OCI-M2 (cell line): ENCODE measurements at regions not wholly inside any gene's neighbourhood (a gene's known extent, or its start where the extent isn't known, plus 50 kb on each side); places are given as distances from the start of the nearest gene placed in this dataset.

Experiments used
- DNase-seq: peaks from one replicate; lab custom pipeline; 2025; ENCODE audit not compliant: unreplicated experiment; lab: John Stamatoyannopoulos, UW

DNA sequence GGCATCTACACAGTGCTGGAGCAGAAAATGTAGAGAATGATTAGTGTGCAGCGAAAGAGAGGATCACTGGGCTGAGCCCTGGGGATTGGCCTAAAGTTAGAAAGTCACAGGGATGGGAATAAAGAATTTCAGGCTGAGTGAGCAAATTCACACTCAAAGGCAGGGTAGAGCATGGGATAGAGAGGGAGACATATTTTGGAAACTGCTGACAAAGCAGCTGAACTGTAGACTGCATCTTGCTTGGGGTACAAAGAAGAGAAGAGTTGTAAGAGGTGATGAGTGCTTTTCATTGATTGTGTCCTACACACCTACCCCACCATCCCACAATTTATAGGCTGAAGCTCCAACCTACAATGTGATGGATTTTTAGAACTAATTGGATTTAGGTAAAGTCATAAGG, 677.8 kb downstream of the TAF11L14 start:
- no peak for DNase-seq

DNA sequence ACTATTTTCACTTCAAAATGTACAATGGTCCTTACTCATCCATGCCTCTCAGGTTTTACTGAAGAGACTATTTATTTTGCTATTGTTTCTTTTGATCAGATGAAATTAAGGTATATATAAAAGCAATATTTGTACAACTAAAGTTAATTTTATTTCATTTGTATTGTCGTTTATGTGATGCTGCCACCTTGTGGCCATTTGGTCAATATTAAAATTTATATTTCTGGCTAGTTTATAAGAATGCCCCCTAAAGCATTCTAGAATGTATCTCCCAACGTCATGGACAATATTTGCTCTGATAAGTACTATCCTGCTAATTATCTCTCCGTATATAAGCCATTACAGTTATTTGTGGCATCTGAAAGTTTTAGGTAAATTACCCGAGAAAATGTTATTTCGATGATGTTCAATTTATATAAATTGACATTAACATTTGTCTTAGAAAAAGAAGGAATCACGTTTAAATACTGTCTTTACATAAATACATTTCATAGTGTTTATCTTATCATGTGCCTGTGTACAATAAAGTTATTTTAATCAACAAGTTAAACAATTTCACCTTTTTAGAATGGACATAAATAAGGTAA, 680.0 kb downstream of the TAF11L14 start:
- no peak for DNase-seq

DNA sequence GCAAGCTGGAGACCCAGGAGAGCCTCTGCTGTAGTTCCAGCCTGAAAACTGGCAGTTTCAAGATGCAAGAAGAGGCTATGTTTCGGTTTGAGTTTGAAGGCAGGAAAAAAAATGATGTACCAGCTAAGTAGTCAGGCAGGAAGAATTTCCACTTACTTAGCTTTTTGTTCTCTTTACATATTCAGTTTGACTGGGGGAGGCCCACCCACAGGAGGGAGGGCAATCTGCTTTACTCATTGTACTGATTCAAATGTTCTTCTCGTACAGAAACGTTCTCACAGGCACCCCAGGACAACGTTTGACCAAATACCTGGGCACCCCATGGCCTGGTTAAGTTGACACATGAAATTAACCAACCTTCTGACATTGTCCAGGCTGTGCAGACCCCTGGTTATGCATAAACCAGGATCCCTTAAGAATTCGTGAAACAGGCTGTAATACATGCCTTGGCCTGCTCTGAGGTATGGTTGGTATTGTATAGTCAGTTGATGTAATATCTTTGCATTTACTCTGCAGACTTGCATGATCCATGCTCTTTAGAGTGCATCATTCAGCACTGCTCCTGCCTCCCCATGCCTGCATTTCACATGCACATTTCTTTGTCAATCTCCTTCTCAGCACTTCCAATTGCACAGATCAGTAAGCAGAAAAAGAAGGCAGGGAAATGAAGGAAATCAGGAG, 687.1 kb downstream of the TAF11L14 start:
- DNase-seq: no peak

DNA sequence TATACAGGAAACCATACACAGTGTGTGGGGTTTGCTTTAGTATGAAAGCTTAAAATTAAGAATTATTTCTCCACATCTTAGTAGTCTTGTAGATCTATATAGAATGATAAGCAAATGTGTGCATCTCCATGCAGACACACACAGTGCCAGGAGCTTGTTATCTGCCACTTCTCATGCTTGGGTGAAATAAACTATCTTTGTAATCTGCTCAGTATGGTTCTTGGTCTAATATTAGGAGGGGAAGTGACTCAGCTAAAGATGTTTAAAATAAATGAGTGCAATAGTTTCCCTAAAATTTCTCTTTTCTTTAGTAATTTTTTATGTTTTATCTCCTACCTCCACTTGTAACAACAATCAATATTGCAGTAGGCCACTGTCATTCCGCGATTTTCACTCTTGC, 689.6 kb downstream of the TAF11L14 start:
- DNase-seq: no peak

DNA sequence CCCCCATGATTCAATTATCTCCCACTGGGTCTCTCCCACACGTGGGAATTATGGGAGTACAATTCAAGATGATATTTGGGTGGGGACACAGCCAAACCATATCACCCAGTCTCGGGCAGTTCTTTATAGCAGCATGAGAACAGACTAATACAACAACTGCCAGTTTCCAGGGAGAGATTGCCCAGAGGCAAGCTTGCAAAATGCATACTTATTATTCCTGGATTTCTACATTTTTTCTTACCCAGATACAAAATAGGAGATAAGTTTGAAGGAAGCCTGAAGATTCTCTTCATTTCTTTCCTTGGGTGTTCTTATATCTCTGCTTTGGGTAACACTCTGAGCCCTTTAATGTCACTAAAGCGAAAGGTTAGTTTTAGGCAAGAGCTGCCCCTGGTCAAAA, 691.2 kb downstream of the TAF11L14 start:
- no peak for DNase-seq

DNA sequence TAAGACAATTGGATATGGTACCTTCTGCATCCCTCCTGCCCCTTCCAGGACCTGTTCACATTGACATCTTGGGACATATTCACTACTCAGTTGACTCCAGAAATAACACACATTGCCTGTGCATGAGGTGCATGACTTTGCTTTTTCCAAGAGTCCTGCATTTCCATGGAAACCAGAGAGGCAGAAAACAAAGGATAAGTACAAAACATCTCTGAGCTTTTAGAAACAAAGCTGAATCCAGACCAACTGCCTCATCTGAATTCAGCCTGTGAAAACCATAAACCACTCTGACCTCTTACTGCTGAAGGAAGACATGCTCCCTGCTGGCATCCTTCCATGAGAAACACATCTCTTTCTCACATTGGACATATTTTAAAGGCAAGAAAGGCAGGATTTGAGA, 695.1 kb downstream of the TAF11L14 start:
- DNase-seq: no peak

DNA sequence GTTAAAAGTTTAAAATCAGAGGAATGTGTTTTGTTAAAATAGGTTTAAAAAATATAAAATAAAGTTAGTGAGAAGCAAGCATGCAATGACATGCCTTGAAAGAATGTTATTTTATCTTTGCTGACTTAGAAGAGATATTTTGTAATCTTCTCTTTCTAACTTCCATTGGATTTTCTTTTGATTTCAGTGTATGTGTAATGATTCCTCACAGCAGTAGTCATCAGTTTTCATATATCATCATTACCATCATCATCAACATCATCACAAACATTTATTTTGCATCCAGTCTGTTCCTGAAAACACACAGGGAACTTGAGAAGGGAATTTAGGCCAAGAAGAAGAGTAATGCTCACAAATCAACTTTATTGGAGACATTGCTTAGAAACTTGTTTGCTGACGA, 699.6 kb downstream of the TAF11L14 start:
- DNase-seq: no peak

DNA sequence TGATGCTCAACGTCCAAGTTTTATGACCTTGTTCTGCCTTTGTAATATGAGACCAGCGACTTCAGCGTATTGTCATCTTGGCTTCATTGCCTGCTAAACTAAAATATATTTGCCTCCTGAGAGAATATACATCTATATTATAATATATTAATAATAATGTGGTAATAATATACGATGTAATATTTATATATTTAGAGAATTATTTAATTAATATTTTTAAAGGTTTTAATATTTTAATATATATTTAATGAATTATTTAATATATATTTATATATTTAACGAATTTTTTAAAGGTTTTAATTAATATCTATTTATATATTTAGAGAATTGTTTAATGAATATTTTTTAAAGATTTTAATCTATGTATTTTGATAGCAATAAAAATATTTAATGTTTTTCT, 700.7 kb downstream of the TAF11L14 start:
- DNase-seq: no peak

DNA sequence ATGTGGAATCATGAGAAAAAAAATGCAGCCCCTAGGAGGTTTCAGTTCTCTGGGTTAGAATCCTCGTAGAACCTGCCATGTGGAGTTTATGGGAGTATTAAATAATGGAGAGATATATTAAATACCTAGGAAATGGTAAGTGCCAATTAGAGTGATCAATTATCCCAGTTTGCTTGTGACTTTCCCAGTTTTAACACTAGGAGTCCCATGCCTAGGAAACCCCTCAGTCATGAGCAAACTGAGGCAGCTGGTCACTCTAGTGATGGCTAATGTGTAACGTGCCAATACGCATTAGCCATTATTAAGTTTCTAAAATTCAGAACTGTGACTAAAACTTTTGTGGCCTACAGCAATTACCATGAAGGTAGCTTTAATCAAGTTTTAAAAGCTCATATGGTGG, 720.6 kb downstream of the TAF11L14 start:
- no peak for DNase-seq

DNA sequence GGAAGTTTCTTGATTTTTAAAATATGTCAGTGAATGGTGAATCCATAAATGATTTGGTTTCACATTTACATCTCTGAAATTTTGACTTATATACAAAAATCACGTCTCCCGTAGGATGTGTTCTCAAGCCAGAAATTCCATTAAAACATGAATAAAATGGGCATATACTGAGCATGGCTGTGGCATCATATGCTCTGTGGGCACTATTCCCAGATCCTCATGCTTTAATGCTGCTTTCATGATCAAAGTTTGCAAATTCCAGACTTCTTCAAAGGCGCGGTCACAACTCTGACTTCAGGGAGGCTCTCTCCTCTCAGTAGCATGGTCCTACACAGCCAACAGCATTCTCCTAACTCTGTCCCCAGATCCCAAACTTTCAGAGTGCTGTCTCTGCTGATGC, 723.2 kb downstream of the TAF11L14 start:
- DNase-seq: no peak

DNA sequence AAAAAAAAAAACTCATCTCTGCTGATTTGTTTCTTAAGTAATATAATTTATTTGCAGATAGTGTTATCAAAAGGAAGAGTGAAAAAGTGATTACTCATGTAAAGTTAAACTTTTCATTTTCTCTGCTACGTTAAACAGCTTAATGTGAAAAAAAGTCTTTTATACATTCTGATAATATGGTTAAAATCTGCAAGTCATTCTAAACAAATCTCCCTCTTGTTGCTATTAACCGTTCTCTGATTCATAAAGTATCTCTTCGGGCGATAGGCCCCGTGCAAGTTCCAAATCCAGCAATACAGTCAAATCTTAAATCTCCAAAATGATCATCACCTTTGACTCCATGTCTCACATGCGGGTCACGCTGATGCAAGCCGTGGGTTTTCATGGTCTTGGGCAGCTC, 732.0 kb downstream of the TAF11L14 start:
- no peak for DNase-seq

DNA sequence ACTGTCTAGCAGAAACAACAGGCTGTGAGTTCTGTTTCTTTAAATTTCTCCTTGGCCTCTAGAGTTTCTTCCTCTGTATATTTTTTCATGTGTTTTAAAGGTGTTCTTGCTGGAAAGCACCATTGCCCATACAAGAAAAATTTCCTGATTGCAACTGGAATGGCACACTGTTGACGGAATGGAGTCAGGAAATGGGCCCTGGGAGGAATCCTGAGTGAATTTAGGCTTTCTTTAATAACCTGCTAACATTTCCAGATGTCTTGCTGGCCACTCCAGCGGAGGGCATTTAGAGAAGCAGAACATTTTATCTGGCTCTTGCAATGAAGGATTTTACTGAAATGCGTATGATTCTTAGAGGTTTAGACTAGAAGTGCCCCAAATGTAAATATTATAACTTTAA, 736.3 kb downstream of the TAF11L14 start:
- no peak for DNase-seq

DNA sequence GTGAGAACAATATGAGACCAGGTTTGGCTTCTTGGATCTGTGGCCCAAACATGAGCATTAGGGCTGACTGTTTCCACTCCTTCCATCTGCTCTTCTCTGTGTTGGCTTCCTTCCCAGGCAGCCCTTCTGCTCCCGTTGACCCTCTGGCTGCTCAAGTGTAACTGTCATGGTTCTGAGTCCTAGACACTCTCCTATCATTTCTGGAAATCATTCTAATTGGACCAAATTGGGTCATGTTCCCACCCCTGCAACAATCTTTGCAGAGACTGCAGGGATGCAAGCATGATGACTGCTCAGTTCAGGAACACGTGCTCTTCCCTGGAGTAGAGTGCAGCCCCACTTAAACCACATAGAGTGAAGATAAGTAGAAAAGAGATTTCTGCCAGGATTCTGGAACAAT, 741.4 kb downstream of the TAF11L14 start:
- DNase-seq: no peak

DNA sequence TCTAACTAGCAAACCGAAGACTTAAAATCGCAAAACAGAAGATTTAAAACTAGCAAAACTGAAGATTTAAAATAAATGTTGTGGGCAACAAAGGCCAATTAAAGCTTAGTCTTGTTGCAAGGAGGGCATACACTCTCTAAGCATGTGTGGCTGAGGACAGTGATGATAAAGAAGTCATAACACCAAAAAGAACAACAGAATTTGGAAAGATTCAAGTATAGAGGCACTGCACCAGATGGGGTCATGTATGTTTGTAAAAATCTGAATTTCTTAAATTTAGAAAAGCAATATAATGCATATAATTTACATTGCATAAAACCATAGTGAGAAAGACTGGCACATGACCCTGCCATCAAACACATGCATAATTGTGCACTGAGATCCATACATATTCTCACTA, 743.8 kb downstream of the TAF11L14 start:
- no peak for DNase-seq

DNA sequence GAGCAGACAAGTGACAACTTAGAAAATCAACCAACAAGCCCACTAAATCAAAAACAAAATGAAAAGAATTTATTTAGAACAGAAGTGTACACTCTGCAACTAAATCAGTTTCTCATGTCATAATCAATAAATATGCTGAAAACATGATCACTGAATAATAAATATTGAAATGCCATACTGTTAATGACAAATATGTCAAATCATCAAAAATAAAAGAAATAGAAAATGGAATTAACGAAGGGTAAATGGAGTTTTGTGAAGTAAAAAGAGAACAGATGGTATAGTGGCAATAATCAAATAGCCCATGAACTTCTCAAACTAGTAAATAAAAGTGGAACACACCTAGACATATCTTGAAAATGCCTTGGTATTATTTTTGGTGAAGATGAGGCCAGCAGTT, 744.9 kb downstream of the TAF11L14 start:
- DNase-seq: no peak

DNA sequence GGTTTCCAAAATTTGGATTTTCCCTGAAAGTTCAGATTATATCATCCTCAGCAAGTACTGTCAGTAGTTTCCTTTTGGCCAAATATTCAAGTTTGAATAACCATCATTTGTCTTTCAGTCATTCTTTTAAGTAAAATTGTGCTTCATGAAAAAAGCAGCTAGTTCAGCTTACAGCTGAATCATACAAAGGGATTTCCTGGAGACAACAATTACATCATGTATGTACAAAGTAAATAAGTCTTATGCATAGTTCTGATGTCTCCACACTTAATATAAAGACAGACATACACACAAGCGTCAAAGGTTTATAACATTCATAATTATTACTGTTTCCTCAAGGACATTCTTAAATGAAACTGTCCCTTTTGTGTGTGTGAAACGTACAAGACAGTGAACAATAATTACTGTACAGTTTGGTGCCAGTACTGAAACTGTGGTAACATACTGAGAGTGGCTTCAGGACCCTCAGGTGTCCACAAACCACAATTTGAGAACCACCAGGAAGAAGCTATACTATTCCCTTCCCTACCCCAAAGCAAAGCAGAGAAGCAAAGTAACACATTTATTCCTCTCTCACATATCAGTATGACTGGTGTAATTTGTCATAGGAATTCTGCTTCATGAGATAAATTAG, 746.6 kb downstream of the TAF11L14 start:
- DNase-seq: no peak

DNA sequence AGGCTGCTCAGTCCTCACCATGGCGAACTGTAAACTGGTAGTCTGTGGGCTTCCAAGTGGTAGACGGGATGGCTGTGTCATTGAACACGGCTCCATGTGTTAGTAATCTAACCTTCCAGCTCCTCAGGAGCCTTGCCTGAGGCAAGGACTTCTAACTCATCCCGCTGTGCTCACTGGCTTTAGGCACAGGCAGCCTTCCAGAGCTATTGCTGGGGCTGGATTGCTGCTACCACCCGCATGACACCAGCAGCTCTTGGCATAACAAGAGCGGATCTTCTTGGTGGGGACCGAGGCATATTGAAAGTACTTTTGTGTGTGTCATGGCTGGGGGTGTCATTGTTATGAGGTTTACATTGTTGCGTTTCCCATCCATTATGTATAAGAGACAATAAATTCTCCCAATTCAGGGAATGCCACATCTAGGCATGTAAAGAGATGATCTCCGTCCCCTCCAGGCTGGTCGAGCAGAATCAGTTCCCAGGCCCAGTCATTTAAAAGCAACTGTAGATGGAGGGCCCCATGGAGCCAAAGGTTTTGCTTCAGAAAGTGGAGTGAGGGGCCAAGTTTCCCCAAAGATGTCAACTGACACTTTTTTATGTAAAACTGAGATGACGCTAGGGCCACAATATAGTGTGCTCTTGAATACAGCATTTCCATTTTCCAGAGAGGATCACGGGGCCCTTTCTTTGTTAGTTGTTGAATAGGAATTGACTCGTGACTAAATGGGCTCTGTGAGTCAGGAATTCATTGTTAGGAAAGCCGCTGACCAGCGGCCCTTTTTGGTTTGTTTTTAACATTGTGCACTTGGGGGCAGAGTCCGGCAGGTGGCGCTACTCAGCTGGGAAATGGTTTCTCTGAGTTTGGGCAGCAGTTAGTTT, 759.5 kb downstream of the TAF11L14 start:
- peak; percentile 53 for DNase-seq

DNA sequence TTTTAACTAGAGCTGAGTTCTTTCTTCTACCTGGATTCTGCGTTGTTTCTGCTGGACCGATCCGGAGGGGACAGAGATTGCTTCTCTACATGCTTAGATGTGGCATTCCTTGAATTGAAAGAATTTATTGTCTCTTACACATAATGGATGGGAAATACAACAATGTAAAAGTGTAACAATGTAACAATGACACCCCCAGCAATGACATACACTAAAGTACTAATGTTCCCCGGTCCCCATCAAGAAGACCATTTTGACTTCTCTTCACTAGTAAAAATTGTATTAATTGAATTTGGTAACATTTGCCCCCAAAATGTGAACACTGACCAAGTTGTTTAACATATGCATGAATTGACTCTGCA, 760.2 kb downstream of the TAF11L14 start:
- no peak for DNase-seq

DNA sequence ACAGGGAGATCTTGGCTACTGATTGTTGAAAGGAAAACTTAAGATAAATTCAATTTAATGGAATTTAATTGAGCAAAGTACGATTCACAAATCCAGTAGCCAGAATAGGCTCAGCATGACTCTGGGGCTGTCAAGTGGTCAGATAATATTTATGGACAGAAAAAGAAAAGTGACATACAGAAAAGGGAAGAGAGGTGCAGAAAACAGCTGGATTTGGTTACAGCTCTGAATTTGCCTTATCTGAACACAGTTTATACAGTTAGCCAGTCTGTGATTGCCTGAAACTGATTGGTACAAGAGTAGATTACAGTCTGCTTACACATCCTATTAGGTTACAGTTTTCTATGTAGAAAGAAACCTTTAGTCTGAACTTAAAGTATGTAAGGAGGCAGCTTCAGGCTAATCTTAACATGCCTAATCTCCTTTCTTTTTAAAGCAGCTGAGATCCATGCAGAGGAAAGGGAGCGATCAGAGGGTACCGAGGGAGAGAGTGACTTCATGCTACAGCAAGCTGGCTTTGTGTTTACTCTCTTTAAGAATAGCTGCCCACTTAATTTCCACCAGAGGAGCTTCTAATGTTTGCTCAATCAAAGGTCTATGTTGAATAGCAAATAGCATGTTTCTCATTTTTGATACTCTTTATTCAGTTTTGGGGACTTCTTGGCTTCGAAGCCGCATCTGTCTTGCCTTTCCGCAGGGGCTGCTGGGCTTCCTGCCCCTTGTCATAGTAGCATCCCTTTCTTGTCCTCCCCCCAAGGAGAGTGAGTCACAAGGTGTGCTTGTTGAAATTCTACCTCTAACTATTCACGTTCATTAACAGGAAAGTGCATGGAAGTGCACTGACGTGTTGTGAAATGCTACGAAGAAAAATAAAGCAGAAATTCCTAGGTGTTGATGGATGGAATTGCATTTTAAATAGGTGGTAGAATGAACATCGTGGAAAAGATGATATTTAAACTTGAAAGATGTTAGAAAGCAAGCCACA, 761.2 kb downstream of the TAF11L14 start:
- DNase-seq: no peak

DNA sequence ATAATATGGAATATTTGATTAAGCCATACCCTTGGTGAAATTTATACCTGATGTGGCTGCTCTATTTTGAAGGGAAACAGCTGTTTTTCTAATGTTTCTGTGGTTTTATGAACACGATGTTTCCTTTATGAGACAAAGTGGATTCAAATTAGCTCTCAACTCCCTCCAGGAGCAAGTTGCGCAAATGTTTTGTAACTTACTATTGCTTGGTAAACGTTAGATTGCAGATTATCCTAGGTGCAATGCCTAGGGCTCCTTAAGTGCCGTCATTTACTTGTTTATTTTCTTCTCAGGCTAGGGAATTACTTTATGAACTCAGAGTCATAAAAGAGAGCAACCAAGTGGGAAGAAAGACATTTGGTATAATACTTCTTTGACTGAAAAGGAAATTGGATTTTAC, 763.1 kb downstream of the TAF11L14 start:
- DNase-seq: no peak

DNA sequence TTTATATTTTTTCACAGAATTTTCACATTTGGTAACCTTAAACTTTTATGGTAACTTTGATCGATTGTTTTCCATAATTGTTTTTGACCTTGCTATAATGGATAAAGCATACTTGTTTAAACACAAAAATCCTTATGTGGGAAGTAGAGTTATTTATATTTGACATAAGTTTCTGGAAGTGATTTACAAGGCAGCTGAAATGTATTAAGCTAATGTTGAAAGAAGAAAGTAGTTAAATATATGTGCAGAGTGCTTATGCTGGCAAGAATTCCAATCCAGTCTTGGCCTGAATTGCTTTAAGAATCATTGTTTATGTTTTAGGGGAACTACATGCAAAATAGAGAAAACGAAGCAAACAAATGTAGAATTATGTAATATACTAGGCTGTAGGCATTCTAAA, 763.6 kb downstream of the TAF11L14 start:
- DNase-seq: no peak
